Left cardiac atrium (tissue), 4 donors: ENCODE measurements at regions not wholly inside any gene's neighbourhood (a gene's known extent, or its start where the extent isn't known, plus 50 kb on each side); places are given as distances from the start of the nearest gene placed in this dataset.
"Not testable (repeated sequence)": the region's sequence is repeated elsewhere in the genome, so short reads cannot be mapped to it uniquely, and the experiment has no call there.

Source experiments
- ATAC-seq, 2 donors: fragments of 200-7000 bp; cut with Tn5 transposase; one replicate each; pipeline ENCODE4 v1.9.1; 2020; ENCODE audit warnings: mild to moderate bottlenecking in 2 of 2, moderate library complexity in 2 of 2
- DNase-seq: peaks from one replicate; pipeline ENCODE4 v3.0.0-alpha.2; 2020
- intact Hi-C, 2 donors: fragments of 100-400 bp; cut with DNase I; formaldehyde crosslinking; loops; one replicate each; pipeline versions ENCODE4 v1.14.1 to v1.15.1; 2022 to 2023
- donor health status: DM: no; HTN: yes; CAD: no.
- donor health status: DM: no; HTN: yes; CAD: no; lungs with severe emphysema.
- donor health status: DM: yes; HTN: yes; CAD: no.
- donor health status: Dilated cardiomyopathy.

GRCh38 chrY:9857919-9858318 is 330.2 kb downstream of the TSPY10 start:
- intact Hi-C loops, DNase-seq: not testable (repeated sequence)
- ATAC-seq, result peak in 1 of 2 donors; percentile 33

- intact Hi-C loops, DNase-seq: not testable (repeated sequence)
- peak in 1 of 2 donors; percentile 29 for ATAC-seq
Observed at GRCh38 chrY:9858418-9858817, 330.7 kb downstream of the TSPY10 start.
